Osteoblast (primary cell): ENCODE measurements at regions not wholly inside any gene's neighbourhood (a gene's known extent, or its start where the extent isn't known, plus 50 kb on each side); places are given as distances from the start of the nearest gene placed in this dataset.

Experiments used
- DNase-seq: peaks from one replicate; pipeline ENCODE4 v3.0.0; 2011; ENCODE audit warnings: low spot score, mixed read lengths; ENCODE audit not compliant: insufficient read length; ENCODE audit errors: missing footprints
- H2AFZ ChIP-seq: 2 replicates; pipeline ENCODE4 v1.6.0; 2011; ENCODE audit warnings: mild to moderate bottlenecking, low read length
- H3K27ac ChIP-seq: 2 replicates; pipeline ENCODE4 v1.5.1; 2011; ENCODE audit warnings: mild to moderate bottlenecking, low read depth, low read length, moderate library complexity
- H3K27me3 ChIP-seq: 2 replicates; pipeline ENCODE4 v1.6.0; 2012; ENCODE audit warnings: mild to moderate bottlenecking, control low read depth, inconsistent platforms, low read length, moderate library complexity; ENCODE audit not compliant: insufficient read depth
- H3K36me3 ChIP-seq: 2 replicates; pipeline ENCODE4 v1.5.1; 2011; ENCODE audit warnings: mild to moderate bottlenecking, low read length, control low read depth, moderate library complexity; ENCODE audit not compliant: insufficient read depth
- H3K4me1 ChIP-seq: 2 replicates; pipeline ENCODE4 v1.5.1; 2011; ENCODE audit warnings: mild to moderate bottlenecking, low read length, control low read depth, moderate library complexity; ENCODE audit not compliant: insufficient read depth
- H3K4me2 ChIP-seq: 2 replicates; pipeline ENCODE4 v1.6.0; 2011; ENCODE audit warnings: mild to moderate bottlenecking, low read length; ENCODE audit not compliant: insufficient read depth
- H3K4me3 ChIP-seq: fragments of 200-600 bp; sonication (generic); 3 replicates; pipeline ENCODE4 v1.5.1; 2012; ENCODE audit warnings: mild to moderate bottlenecking, low read length, inconsistent platforms; ENCODE audit not compliant: insufficient read depth
- H3K79me2 ChIP-seq: 2 replicates; pipeline ENCODE4 v1.6.0; 2012; ENCODE audit warnings: mild to moderate bottlenecking, low read length, control low read depth, inconsistent platforms; ENCODE audit not compliant: insufficient read depth
- H3K9me3 ChIP-seq: 2 replicates; pipeline ENCODE4 v1.5.1; 2011; ENCODE audit warnings: low read depth, low read length, control low read depth
- H4K20me1 ChIP-seq: 2 replicates; pipeline ENCODE4 v1.6.0; 2012; ENCODE audit warnings: mild to moderate bottlenecking, low read length, control low read depth; ENCODE audit not compliant: insufficient read depth
- CTCF ChIP-seq: IDR thresholded peaks from 2 replicates; pipeline ENCODE4 v1.5.1; 2011; ENCODE audit warnings: mild to moderate bottlenecking, low read depth, low read length, moderate library complexity; ENCODE audit errors: extremely low read depth

- Histone ChIP-seq H3K27me3 (no peaks in the 10 kb centered on the region), H3K4me3 (no peak overlapping the region), H3K9me3 (no peaks in the 10 kb centered on the region), H4K20me1 (peaks cover 7% of the 10 kb centered on the region), H2AFZ (no peak overlapping the region), H3K4me2 (no peak overlapping the region), H3K4me1 (no peaks in the 10 kb centered on the region), H3K36me3 (peaks cover 4% of the 10 kb centered on the region), H3K79me2 (peaks cover 81% of the 10 kb centered on the region), H3K27ac (no peak overlapping the region)
- DNase-seq = no peak
- TF ChIP-seq CTCF = no peak
Observed at GRCh38 chr13:73819711-73820110, 314.5 kb downstream of the KLF12 start.

- H3K4me1 ChIP-seq = no peaks in the 10 kb centered on the region
- no peak overlapping the region for H3K27ac ChIP-seq
- H3K36me3 ChIP-seq = peaks cover 11% of the 10 kb centered on the region
- no peaks in the 10 kb centered on the region for H3K9me3 ChIP-seq
- peaks cover 2% of the 10 kb centered on the region for H4K20me1 ChIP-seq
- no peaks in the 10 kb centered on the region for H3K27me3 ChIP-seq
- TF ChIP-seq CTCF = no peak
- peaks cover 72% of the 10 kb centered on the region for H3K79me2 ChIP-seq
- no peak for DNase-seq
- H3K4me3 ChIP-seq = no peak overlapping the region
- no peak overlapping the region for H2AFZ ChIP-seq
- no peak overlapping the region for H3K4me2 ChIP-seq
Observed at GRCh38 chr13:73816702-73817101, 317.5 kb downstream of the KLF12 start.

GRCh38 chr13:73815796-73816195 is 318.4 kb downstream of the KLF12 start:
- H3K4me2 ChIP-seq = no peak overlapping the region
- no peak overlapping the region for H3K27ac ChIP-seq
- no peaks in the 10 kb centered on the region for H4K20me1 ChIP-seq
- TF ChIP-seq CTCF = no peak
- no peaks in the 10 kb centered on the region for H3K4me1 ChIP-seq
- H3K36me3 ChIP-seq = peaks cover 15% of the 10 kb centered on the region
- no peak for DNase-seq
- H3K79me2 ChIP-seq = peaks cover 63% of the 10 kb centered on the region
- no peak overlapping the region for H3K4me3 ChIP-seq
- H3K27me3 ChIP-seq = no peaks in the 10 kb centered on the region
- no peaks in the 10 kb centered on the region for H3K9me3 ChIP-seq
- no peak overlapping the region for H2AFZ ChIP-seq

GRCh38 chr13:73810647-73811046 is 323.6 kb downstream of the KLF12 start:
- no peaks in the 10 kb centered on the region for H3K9me3 ChIP-seq
- no peak overlapping the region for H3K27ac ChIP-seq
- no peak for DNase-seq
- no peak overlapping the region for H3K4me3 ChIP-seq
- TF ChIP-seq CTCF = no peak
- H3K4me1 ChIP-seq = peaks cover 7% of the 10 kb centered on the region
- no peak overlapping the region for H3K4me2 ChIP-seq
- H3K36me3 ChIP-seq = peaks cover 11% of the 10 kb centered on the region
- no peaks in the 10 kb centered on the region for H3K27me3 ChIP-seq
- H4K20me1 ChIP-seq = no peaks in the 10 kb centered on the region
- peaks cover 26% of the 10 kb centered on the region for H3K79me2 ChIP-seq
- H2AFZ ChIP-seq = no peak overlapping the region
